Fibroblast of upper back skin (primary cell): ENCODE measurements at regions not wholly inside any gene's neighbourhood (a gene's known extent, or its start where the extent isn't known, plus 50 kb on each side); places are given as distances from the start of the nearest gene placed in this dataset.

ENCODE experiments used
- DNase-seq: peaks from one replicate; pipeline ENCODE4 v3.0.0-alpha.2; 2013

GRCh38 chr21:38712071-38712470 is 93.7 kb upstream of the ETS2 start:
- DNase-seq = peak; percentile 60

- no peak for DNase-seq
Observed at GRCh38 chr21:38712664-38713063, 93.1 kb upstream of the ETS2 start.

GRCh38 chr21:38714039-38714817 is 91.5 kb upstream of the ETS2 start:
- DNase-seq = peak; percentile 61

- peak; percentile 48 for DNase-seq
Observed at GRCh38 chr21:38714999-38715398, 90.7 kb upstream of the ETS2 start.

GRCh38 chr21:38716088-38716487 is 89.6 kb upstream of the ETS2 start:
- DNase-seq = no peak

- peak; percentile 56 for DNase-seq
Observed at GRCh38 chr21:38716942-38717341, 88.8 kb upstream of the ETS2 start.

GRCh38 chr21:38718481-38718880 is 87.2 kb upstream of the ETS2 start:
- peak; percentile 55 for DNase-seq

- no peak for DNase-seq
Observed at GRCh38 chr21:38720074-38720473, 85.7 kb upstream of the ETS2 start.

GRCh38 chr21:38721055-38721454 is 84.7 kb upstream of the ETS2 start:
- peak; percentile 43 for DNase-seq

GRCh38 chr21:38721958-38722357 is 83.8 kb upstream of the ETS2 start:
- peak; percentile 60 for DNase-seq

GRCh38 chr21:38725196-38726157 is 80.3 kb upstream of the ETS2 start:
- DNase-seq = no peak

- DNase-seq = no peak
Observed at GRCh38 chr21:38726482-38726881, 79.2 kb upstream of the ETS2 start.

GRCh38 chr21:38729291-38729690 is 76.4 kb upstream of the ETS2 start:
- DNase-seq = peak; percentile 36

- peak; percentile 83 for DNase-seq
Observed at GRCh38 chr21:38729754-38730379, 75.9 kb upstream of the ETS2 start.

- peak; percentile 72 for DNase-seq
Observed at GRCh38 chr21:38733972-38734546, 71.7 kb upstream of the ETS2 start.

- no peak for DNase-seq
Observed at GRCh38 chr21:38734646-38735365, 70.9 kb upstream of the ETS2 start.

- no peak for DNase-seq
Observed at GRCh38 chr21:38735626-38736206, 70.0 kb upstream of the ETS2 start.

GRCh38 chr21:38740090-38740489 is 65.6 kb upstream of the ETS2 start:
- peak; percentile 32 for DNase-seq

GRCh38 chr21:38741092-38741949 is 64.4 kb upstream of the ETS2 start:
- no peak for DNase-seq

- DNase-seq = no peak
Observed at GRCh38 chr21:38741950-38742256, 63.8 kb upstream of the ETS2 start.
